ENCODE measurements at regions not wholly inside any gene's neighbourhood (a gene's known extent, or its start where the extent isn't known, plus 50 kb on each side); places are given as distances from the start of the nearest gene placed in this dataset.

GRCh38 chr4:151842430-151843079, 81.7 kb upstream of the GATB start:
- H3K4me3 Mint-ChIP-seq, result no peak overlapping the region
- H2BK20ac ChIP-seq (ENCODE audit: low read depth, low read length, poor library complexity, severe bottlenecking), result no peak overlapping the region
- peaks cover 16% of the 10 kb centered on the region in 2 experiments; a peak in 4 of 5 replicates for H3K9me3 Mint-ChIP-seq
- no peaks in the 10 kb centered on the region; a peak in 1 of 4 replicates for H3K4me1 Mint-ChIP-seq
- H4K91ac ChIP-seq (ENCODE audit: insufficient read length, low read depth, low read length), result no peak overlapping the region
- no peak overlapping the region for H4K5ac ChIP-seq (ENCODE audit: insufficient read length, low read depth, low read length)
- H3K27ac ChIP-seq (ENCODE audit: insufficient read length, low read depth, low read length), result no peak overlapping the region
- H2BK120ac ChIP-seq (ENCODE audit: low read depth, low read length, poor library complexity, severe bottlenecking), result no peak overlapping the region
- no peak overlapping the region for H3T11ph ChIP-seq (ENCODE audit: low read length)
- no peak overlapping the region for H2BK5ac ChIP-seq (ENCODE audit: insufficient read length, low read length)
- H3K36me3 Mint-ChIP-seq (ENCODE audit: insufficient read depth in 1 of 3, low read depth in 3 of 3), result peaks cover 3 to 18% (median 5%) of the 10 kb centered on the region in 3 experiments; a peak in 5 of 7 replicates
- H3K79me2 ChIP-seq (ENCODE audit: insufficient read depth, low read length), result no peaks in the 10 kb centered on the region
- no peak overlapping the region for H2BK15ac ChIP-seq (ENCODE audit: low read depth, low read length)
- no CpG with 5 or more reads among the region's 4 CpGs for WGBS (ENCODE audit: extremely low coverage, insufficient read length, low lambda C conversion rate)
- H3K9ac ChIP-seq (ENCODE audit: extremely low read depth, insufficient read length, low read length), result no peak overlapping the region
- no peaks in the 10 kb centered on the region for H3K9me3 ChIP-seq (ENCODE audit: control insufficient read depth, low read depth, low read length)
- no peak overlapping the region for H3K4ac ChIP-seq (ENCODE audit: low read depth, low read length)
- H3K4me1 ChIP-seq (ENCODE audit: insufficient read depth, low read length), result peaks cover 2% of the 10 kb centered on the region; the same call in 1 of the 2 replicates
- H3K4me2 ChIP-seq (ENCODE audit: insufficient read depth, insufficient read length, low read length), result no peak overlapping the region
- no peaks in the 10 kb centered on the region for H4K20me1 ChIP-seq (ENCODE audit: control insufficient read depth, insufficient read depth, insufficient read length)
- no peaks in the 10 kb centered on the region for H3K79me1 ChIP-seq (ENCODE audit: insufficient read depth, low read depth, low read length, poor library complexity, severe bottlenecking)
- no peaks in the 10 kb centered on the region for H3K27me3 ChIP-seq (ENCODE audit: insufficient read depth, low read length)
- H3K14ac ChIP-seq (ENCODE audit: insufficient read depth, low read length), result no peak overlapping the region
- H3K18ac ChIP-seq (ENCODE audit: insufficient read length, low read depth, low read length), result no peak overlapping the region
- H3K27me3 Mint-ChIP-seq (ENCODE audit: low read depth), result peaks cover 2% of the 10 kb centered on the region; the same call in 1 of the 2 replicates
- no peaks in the 10 kb centered on the region for H3K23me2 ChIP-seq (ENCODE audit: insufficient read length, low read depth, low read length, poor library complexity, severe bottlenecking)
- no peak overlapping the region for H3K27ac Mint-ChIP-seq
- no peak for DNase-seq
- no peak overlapping the region for H2AFZ ChIP-seq (ENCODE audit: low read length)
- no peak overlapping the region for H3K56ac ChIP-seq (ENCODE audit: insufficient read length, low read depth, low read length)
- no peak overlapping the region for H4K8ac ChIP-seq (replicated peaks; ENCODE audit: insufficient read length, low read depth, low read length)
- no peak overlapping the region for H2BK12ac ChIP-seq (ENCODE audit: insufficient read length, low read depth, low read length)
- no peak overlapping the region for H2AK5ac ChIP-seq (ENCODE audit: insufficient read length, low read length)
- no peak for TF ChIP-seq CTCF (conservative IDR thresholded peaks at IDR 0.05)
- H3K23ac ChIP-seq (ENCODE audit: insufficient read length, low read depth, low read length), result no peak overlapping the region
